ENCODE measurements at regions not wholly inside any gene's neighbourhood (a gene's known extent, or its start where the extent isn't known, plus 50 kb on each side); places are given as distances from the start of the nearest gene placed in this dataset.

DNA sequence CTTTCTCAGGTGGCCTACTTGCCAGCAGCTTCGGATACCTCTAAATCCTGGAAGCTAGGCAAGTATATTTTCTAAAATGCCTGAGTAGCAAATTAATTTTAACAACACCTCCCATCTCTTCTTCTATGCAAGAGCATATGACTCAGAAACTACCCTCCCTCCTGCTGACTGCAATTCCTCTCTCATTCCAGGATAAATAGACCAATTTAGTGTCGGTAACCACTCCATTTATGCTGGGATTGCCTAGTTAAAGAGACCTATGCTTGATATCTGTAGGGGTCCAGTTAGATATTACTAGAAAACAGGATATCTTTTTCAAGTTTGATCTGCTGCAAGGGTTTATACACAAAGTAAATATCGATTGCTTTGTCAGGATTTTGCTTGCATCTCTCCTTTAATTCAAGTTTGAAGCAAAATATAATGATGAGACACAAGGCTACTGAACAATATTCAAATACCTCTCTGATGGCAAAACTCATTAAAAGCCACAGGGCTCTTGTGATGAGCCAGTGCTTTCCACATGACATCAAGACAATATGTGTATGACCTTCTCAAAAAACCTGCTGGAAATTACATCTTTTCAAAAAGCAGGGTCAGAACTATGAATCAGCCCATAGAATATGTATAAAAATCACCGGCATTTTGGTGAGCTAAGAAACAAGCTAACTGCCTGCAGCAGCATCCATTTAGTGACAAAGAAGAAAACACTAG lies 491.6 kb upstream of the NECTIN3 start:
- TF ChIP-seq JUN (CRISPR knock-in tag; IDR thresholded peaks at IDR 0.05) (no peak), NR3C1 (CRISPR knock-in tag; conservative IDR thresholded peaks at IDR 0.05; ENCODE audit: low read depth) (no peak), CTCF (IDR thresholded peaks at IDR 0.05) (no peak)

All from WTC11 (cell line).